Hepatocyte (in vitro differentiated cells): ENCODE measurements at regions not wholly inside any gene's neighbourhood (a gene's known extent, or its start where the extent isn't known, plus 50 kb on each side); places are given as distances from the start of the nearest gene placed in this dataset.

Experiments used
- DNase-seq: peaks from one replicate; pipeline ENCODE4 v3.0.0-alpha.2; 2016; ENCODE audit warnings: low spot score
- H2AFZ ChIP-seq: fragments of 200-600 bp; sonication (generic); 2 replicates; pipeline ENCODE4 v1.6.0; 2016; ENCODE audit warnings: antibody characterized with exemption, mild to moderate bottlenecking
- H3K27ac ChIP-seq: fragments of 200-600 bp; sonication (generic); 2 replicates; pipeline ENCODE4 v1.5.1; 2016; ENCODE audit warnings: mild to moderate bottlenecking
- H3K27me3 ChIP-seq: fragments of 200-600 bp; sonication (generic); 2 replicates; pipeline ENCODE4 v1.6.1; 2016
- H3K36me3 ChIP-seq: fragments of 200-600 bp; sonication (generic); replicated peaks from 2 replicates; pipeline ENCODE4 v1.5.1; 2016; ENCODE audit warnings: low read depth; ENCODE audit not compliant: insufficient read depth
- H3K4me1 ChIP-seq: fragments of 200-600 bp; sonication (generic); 2 replicates; pipeline ENCODE4 v1.5.1; 2016; ENCODE audit warnings: mild to moderate bottlenecking, moderate library complexity; ENCODE audit not compliant: insufficient read depth
- H3K4me2 ChIP-seq: fragments of 200-600 bp; sonication (generic); 2 replicates; pipeline ENCODE4 v1.6.0; 2016
- H3K4me3 ChIP-seq: fragments of 200-600 bp; sonication (generic); 2 replicates; pipeline ENCODE4 v1.5.1; 2016; ENCODE audit warnings: mild to moderate bottlenecking
- H3K79me2 ChIP-seq: fragments of 200-600 bp; sonication (generic); 2 replicates; pipeline ENCODE4 v1.6.0; 2017; ENCODE audit warnings: mild to moderate bottlenecking
- H3K9me2 ChIP-seq: fragments of 200-600 bp; sonication (generic); replicated peaks from 2 replicates; pipeline ENCODE4 v1.6.0; 2017; ENCODE audit warnings: mild to moderate bottlenecking; ENCODE audit not compliant: insufficient read depth
- H3K9me3 ChIP-seq: fragments of 200-600 bp; sonication (generic); 2 replicates; pipeline ENCODE4 v1.5.1; 2016; ENCODE audit warnings: low read depth, mild to moderate bottlenecking
- H4K20me1 ChIP-seq: fragments of 200-600 bp; sonication (generic); 2 replicates; pipeline ENCODE4 v1.6.0; 2016; ENCODE audit warnings: mild to moderate bottlenecking; ENCODE audit not compliant: insufficient read depth, poor library complexity, severe bottlenecking
- CTCF ChIP-seq: fragments of 200-600 bp; sonication (generic); IDR thresholded peaks from 2 replicates; pipeline ENCODE4 v1.5.1; 2016; ENCODE audit warnings: antibody characterized with exemption, mild to moderate bottlenecking; ENCODE audit not compliant: poor library complexity
- EZH2 ChIP-seq: fragments of 200-600 bp; sonication (generic); IDR thresholded peaks from 2 replicates; pipeline ENCODE4 v1.6.1; 2016; ENCODE audit warnings: antibody characterized with exemption, mild to moderate bottlenecking, borderline replicate concordance
- EZH2phosphoT487 ChIP-seq: fragments of 200-600 bp; sonication (generic); IDR thresholded peaks from one replicate; pipeline ENCODE4 v1.6.1; 2018; ENCODE audit warnings: antibody characterized with exemption, mild to moderate bottlenecking, low read depth, moderate library complexity; ENCODE audit not compliant: unreplicated experiment, severe bottlenecking
- WGBS: methylation state at CpG from one replicate; pipeline ENCODE4 v1.1.6; 2016; ENCODE audit warnings: low lambda C conversion rate; ENCODE audit errors: missing lambda C conversion rate; 5-methylcytosine and 5-hydroxymethylcytosine counted together

GRCh38 chr3:84566256-84566655 is 392.5 kb upstream of the CADM2 start:
- no peaks in the 10 kb centered on the region for H3K9me2 ChIP-seq
- no peaks in the 10 kb centered on the region for H3K36me3 ChIP-seq
- no peak for TF ChIP-seq EZH2
- no peak for TF ChIP-seq CTCF
- TF ChIP-seq EZH2phosphoT487, result no peak
- H4K20me1 ChIP-seq, result no peaks in the 10 kb centered on the region
- no peak overlapping the region for H3K27ac ChIP-seq
- H3K79me2 ChIP-seq, result no peaks in the 10 kb centered on the region
- WGBS, result 82% methylated on average over 3 of the region's 3 CpGs
- no peak overlapping the region for H3K4me3 ChIP-seq
- H3K4me1 ChIP-seq, result no peaks in the 10 kb centered on the region
- H3K4me2 ChIP-seq, result no peak overlapping the region
- DNase-seq, result no peak
- H2AFZ ChIP-seq, result no peak overlapping the region
- H3K27me3 ChIP-seq, result no peaks in the 10 kb centered on the region
- H3K9me3 ChIP-seq, result no peaks in the 10 kb centered on the region

- no peak overlapping the region for H3K4me2 ChIP-seq
- no peaks in the 10 kb centered on the region for H3K9me3 ChIP-seq
- no peaks in the 10 kb centered on the region for H3K9me2 ChIP-seq
- TF ChIP-seq EZH2phosphoT487 (no peak), EZH2 (no peak), CTCF (no peak)
- no peaks in the 10 kb centered on the region for H4K20me1 ChIP-seq
- no peak for DNase-seq
- no peak overlapping the region for H2AFZ ChIP-seq
- no peaks in the 10 kb centered on the region for H3K4me1 ChIP-seq
- H3K4me3 ChIP-seq, result no peak overlapping the region
- H3K79me2 ChIP-seq, result no peaks in the 10 kb centered on the region
- WGBS, result 90% methylated on average over 4 of the region's 4 CpGs
- no peak overlapping the region for H3K27ac ChIP-seq
- no peaks in the 10 kb centered on the region for H3K36me3 ChIP-seq
- no peaks in the 10 kb centered on the region for H3K27me3 ChIP-seq
Observed at GRCh38 chr3:84567796-84568195, 391.0 kb upstream of the CADM2 start.

- Histone ChIP-seq H2AFZ (no peak overlapping the region), H3K4me3 (no peak overlapping the region), H3K27me3 (no peaks in the 10 kb centered on the region), H4K20me1 (no peaks in the 10 kb centered on the region), H3K4me1 (no peaks in the 10 kb centered on the region), H3K9me2 (no peaks in the 10 kb centered on the region), H3K9me3 (no peaks in the 10 kb centered on the region), H3K79me2 (no peaks in the 10 kb centered on the region), H3K4me2 (no peak overlapping the region), H3K27ac (no peak overlapping the region), H3K36me3 (no peaks in the 10 kb centered on the region)
- 60% methylated on average over 1 of the region's 1 CpG for WGBS
- TF ChIP-seq EZH2 (no peak), EZH2phosphoT487 (no peak), CTCF (no peak)
- DNase-seq, result no peak
Observed at GRCh38 chr3:84573962-84574361, 384.8 kb upstream of the CADM2 start.

- Histone ChIP-seq H3K79me2 (no peaks in the 10 kb centered on the region), H3K4me1 (no peaks in the 10 kb centered on the region), H3K27me3 (no peaks in the 10 kb centered on the region), H3K36me3 (no peaks in the 10 kb centered on the region), H3K27ac (no peak overlapping the region), H3K9me2 (no peaks in the 10 kb centered on the region), H3K9me3 (no peaks in the 10 kb centered on the region), H3K4me2 (no peak overlapping the region), H2AFZ (no peak overlapping the region), H3K4me3 (no peak overlapping the region), H4K20me1 (no peaks in the 10 kb centered on the region)
- WGBS, result 66% methylated on average over 2 of the region's 2 CpGs
- TF ChIP-seq CTCF (no peak), EZH2phosphoT487 (no peak), EZH2 (no peak)
- no peak for DNase-seq
Observed at GRCh38 chr3:84586427-84586826, 372.4 kb upstream of the CADM2 start.
